Suprapubic skin (tissue), 4 donors: ENCODE measurements at regions not wholly inside any gene's neighbourhood (a gene's known extent, or its start where the extent isn't known, plus 50 kb on each side); places are given as distances from the start of the nearest gene placed in this dataset.

ENCODE experiments used
- DNase-seq, 2 donors: peaks; one replicate each; pipeline ENCODE4 v3.0.0-alpha.2; 2019; ENCODE audit warnings: low spot score in 2 of 2
- H3K27ac ChIP-seq: fragments of 200-600 bp; sonication (generic); one replicate; pipeline ENCODE4 v1.5.1; 2019
- H3K27me3 ChIP-seq: fragments of 200-600 bp; sonication (generic); one replicate; pipeline ENCODE4 v1.5.1; 2019
- H3K36me3 ChIP-seq: fragments of 200-600 bp; sonication (generic); one replicate; pipeline ENCODE4 v1.5.1; 2019
- H3K4me1 ChIP-seq: fragments of 200-600 bp; sonication (generic); one replicate; pipeline ENCODE4 v1.5.1; 2019
- H3K4me3 ChIP-seq: fragments of 200-600 bp; sonication (generic); one replicate; pipeline ENCODE4 v1.5.1; 2019; ENCODE audit warnings: mild to moderate bottlenecking
- H3K9me3 ChIP-seq: fragments of 200-600 bp; sonication (generic); one replicate; pipeline ENCODE4 v1.5.1; 2019
- EP300 ChIP-seq: sonication (generic); formaldehyde crosslinking; IDR thresholded peaks from one replicate; pipeline ENCODE4 v1.6.1; 2017; ENCODE audit warnings: antibody characterized with exemption
- POLR2A ChIP-seq, 2 donors: fragments of 450-650 bp; IDR thresholded peaks; one replicate each; pipeline ENCODE4 v1.6.1; 2017; ENCODE audit warnings: antibody characterized with exemption in 2 of 2, mild to moderate bottlenecking in 2 of 2, moderate library complexity in 2 of 2
- POLR2AphosphoS5 ChIP-seq, 3 donors: sonication (generic); formaldehyde crosslinking; IDR thresholded peaks; one replicate each; pipeline ENCODE4 v1.6.1; 2017; ENCODE audit warnings: antibody characterized with exemption in 3 of 3
- WGBS: methylation state at CpG from one replicate; pipeline ENCODE4 v1.1.5; 2018; 5-methylcytosine and 5-hydroxymethylcytosine counted together
- TF ChIP-seq, protein P1 (sequence below), 2 donors: fragments of 200-600 bp in 1 of 2; fragments of 450-650 bp in 1 of 2; sonication (generic) in 1 of 2; IDR thresholded peaks; one replicate each; pipeline ENCODE4 v1.5.1; 2016 to 2019; ENCODE audit warnings: antibody characterized with exemption in 2 of 2, mild to moderate bottlenecking in 1 of 2, moderate library complexity in 1 of 2

DNA sequence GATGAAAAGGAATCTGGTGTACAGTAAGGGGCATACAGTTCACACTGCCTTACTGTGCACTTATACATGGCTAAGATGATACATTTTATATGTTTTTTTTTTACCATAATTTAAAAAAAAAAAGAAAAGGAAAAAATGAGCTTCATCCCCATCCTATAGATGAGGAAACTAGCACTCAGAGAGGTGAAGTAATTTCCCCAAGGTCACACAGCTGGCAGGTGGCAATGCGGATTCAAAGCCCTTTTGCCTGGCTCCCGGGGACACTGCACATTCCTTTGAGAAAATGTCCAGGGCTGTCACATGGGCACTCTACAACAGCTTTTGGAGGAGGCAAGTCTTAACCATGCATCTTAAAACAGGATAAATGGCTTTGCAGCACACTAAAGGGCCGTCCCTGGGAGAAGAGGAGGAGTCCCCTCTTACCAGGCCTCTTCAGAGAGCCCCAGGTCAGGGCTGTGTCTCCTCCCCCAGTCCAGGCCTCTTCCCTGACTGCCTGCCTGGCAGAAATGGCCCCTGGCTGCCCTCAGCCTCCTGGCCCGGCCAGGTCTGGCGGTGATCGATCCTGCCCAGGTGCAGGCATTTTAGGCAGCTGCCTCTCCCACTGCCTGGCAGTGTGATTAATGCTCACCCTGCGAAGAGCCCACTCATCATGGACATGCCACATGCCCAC lies 95.1 kb upstream of the LINGO1 start:
- DNase-seq: no peak
- H3K36me3 ChIP-seq: no peaks in the 10 kb centered on the region
- H3K27me3 ChIP-seq: peaks cover 28% of the 10 kb centered on the region
- no peak overlapping the region for H3K4me3 ChIP-seq
- H3K4me1 ChIP-seq: no peaks in the 10 kb centered on the region
- TF ChIP-seq EP300 (no peak), POLR2AphosphoS5 (IDR thresholded peaks at IDR 0.05) (no peak), POLR2A (IDR thresholded peaks at IDR 0.05) (no peak)
- TF ChIP-seq, protein P1, sequence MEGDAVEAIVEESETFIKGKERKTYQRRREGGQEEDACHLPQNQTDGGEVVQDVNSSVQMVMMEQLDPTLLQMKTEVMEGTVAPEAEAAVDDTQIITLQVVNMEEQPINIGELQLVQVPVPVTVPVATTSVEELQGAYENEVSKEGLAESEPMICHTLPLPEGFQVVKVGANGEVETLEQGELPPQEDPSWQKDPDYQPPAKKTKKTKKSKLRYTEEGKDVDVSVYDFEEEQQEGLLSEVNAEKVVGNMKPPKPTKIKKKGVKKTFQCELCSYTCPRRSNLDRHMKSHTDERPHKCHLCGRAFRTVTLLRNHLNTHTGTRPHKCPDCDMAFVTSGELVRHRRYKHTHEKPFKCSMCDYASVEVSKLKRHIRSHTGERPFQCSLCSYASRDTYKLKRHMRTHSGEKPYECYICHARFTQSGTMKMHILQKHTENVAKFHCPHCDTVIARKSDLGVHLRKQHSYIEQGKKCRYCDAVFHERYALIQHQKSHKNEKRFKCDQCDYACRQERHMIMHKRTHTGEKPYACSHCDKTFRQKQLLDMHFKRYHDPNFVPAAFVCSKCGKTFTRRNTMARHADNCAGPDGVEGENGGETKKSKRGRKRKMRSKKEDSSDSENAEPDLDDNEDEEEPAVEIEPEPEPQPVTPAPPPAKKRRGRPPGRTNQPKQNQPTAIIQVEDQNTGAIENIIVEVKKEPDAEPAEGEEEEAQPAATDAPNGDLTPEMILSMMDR (IDR thresholded peaks at IDR 0.05): no peak
- H3K9me3 ChIP-seq: no peaks in the 10 kb centered on the region
- 60% methylated on average over 4 of the region's 7 CpGs for WGBS
- H3K27ac ChIP-seq: no peak overlapping the region

DNA sequence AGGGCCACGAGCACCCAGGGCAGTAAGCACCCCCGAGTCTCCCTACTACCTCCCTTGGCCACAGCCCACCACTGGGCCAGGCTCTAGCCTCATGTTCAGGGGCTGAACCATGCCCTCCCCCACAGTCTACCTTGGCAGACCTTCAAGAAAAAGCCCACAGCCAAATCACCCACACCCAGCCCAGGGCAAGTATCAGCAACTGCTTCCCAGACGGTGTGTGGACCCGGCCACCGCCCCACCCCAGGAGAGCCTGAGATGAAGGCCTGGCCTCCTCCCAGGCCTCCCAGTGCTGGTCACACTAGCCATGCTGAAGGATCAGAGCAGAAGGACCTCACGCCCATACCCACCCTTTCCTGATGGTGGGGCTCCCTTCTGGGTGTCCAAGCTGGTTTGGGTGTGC lies 92.0 kb upstream of the LINGO1 start:
- TF ChIP-seq POLR2A (IDR thresholded peaks at IDR 0.05) (no peak), EP300 (no peak), POLR2AphosphoS5 (IDR thresholded peaks at IDR 0.05) (no peak)
- TF ChIP-seq, protein P1 (IDR thresholded peaks at IDR 0.05): no peak
- Histone ChIP-seq H3K4me3 (no peak overlapping the region), H3K4me1 (no peaks in the 10 kb centered on the region), H3K36me3 (no peaks in the 10 kb centered on the region), H3K27ac (no peak overlapping the region), H3K9me3 (no peaks in the 10 kb centered on the region), H3K27me3 (peaks cover 24% of the 10 kb centered on the region)
- WGBS: no CpG with 5 or more reads among the region's 6 CpGs
- no peak for DNase-seq

DNA sequence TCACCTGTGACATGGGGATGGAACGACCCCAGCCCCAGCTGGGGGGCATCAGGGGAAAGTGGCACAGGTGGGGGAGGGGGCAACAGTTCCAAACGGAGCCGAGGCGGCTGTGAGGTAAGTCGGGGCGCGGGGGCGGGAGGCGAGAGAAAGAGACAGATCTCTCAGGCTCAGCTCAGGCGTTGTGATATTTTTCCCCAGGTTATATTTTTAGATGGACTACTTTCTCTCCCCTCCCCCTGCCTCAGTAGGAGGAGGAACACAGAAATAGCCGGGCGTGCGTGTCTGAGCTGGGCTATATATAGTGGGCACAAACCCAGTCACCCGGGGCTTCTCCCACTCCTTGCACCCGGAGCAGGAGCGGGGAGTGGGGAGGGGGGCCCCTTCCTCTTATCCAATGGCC lies 91.0 kb upstream of the LINGO1 start:
- no peaks in the 10 kb centered on the region for H3K36me3 ChIP-seq
- H3K27ac ChIP-seq: no peak overlapping the region
- WGBS: 75% methylated on average over 16 of the region's 16 CpGs
- no peak overlapping the region for H3K4me3 ChIP-seq
- H3K9me3 ChIP-seq: no peaks in the 10 kb centered on the region
- no peaks in the 10 kb centered on the region for H3K4me1 ChIP-seq
- TF ChIP-seq POLR2A (IDR thresholded peaks at IDR 0.05) (no peak), EP300 (no peak), POLR2AphosphoS5 (IDR thresholded peaks at IDR 0.05) (no peak)
- TF ChIP-seq, protein P1 (IDR thresholded peaks at IDR 0.05): no peak
- peaks cover 24% of the 10 kb centered on the region for H3K27me3 ChIP-seq
- DNase-seq: no peak

- DNase-seq: no peak
- H3K9me3 ChIP-seq: no peaks in the 10 kb centered on the region
- H3K36me3 ChIP-seq: no peaks in the 10 kb centered on the region
- no peak overlapping the region for H3K4me3 ChIP-seq
- H3K27ac ChIP-seq: no peak overlapping the region
- no peaks in the 10 kb centered on the region for H3K4me1 ChIP-seq
- 72% methylated on average over 16 of the region's 18 CpGs for WGBS
- TF ChIP-seq, protein P1 (IDR thresholded peaks at IDR 0.05): no peak
- no peak for TF ChIP-seq POLR2A (IDR thresholded peaks at IDR 0.05)
- TF ChIP-seq EP300: no peak
- TF ChIP-seq POLR2AphosphoS5 (IDR thresholded peaks at IDR 0.05): no peak
- peaks cover 20% of the 10 kb centered on the region for H3K27me3 ChIP-seq
Measured at GRCh38 chr15:77722759-77723460, 90.2 kb upstream of the LINGO1 start.

GRCh38 chr15:77721963-77722362 lies 89.3 kb upstream of the LINGO1 start:
- 66% methylated on average over 7 of the region's 7 CpGs for WGBS
- Histone ChIP-seq H3K36me3 (no peaks in the 10 kb centered on the region), H3K27ac (no peak overlapping the region), H3K27me3 (peaks cover 23% of the 10 kb centered on the region), H3K9me3 (no peaks in the 10 kb centered on the region), H3K4me3 (no peak overlapping the region), H3K4me1 (no peaks in the 10 kb centered on the region)
- TF ChIP-seq POLR2AphosphoS5 (IDR thresholded peaks at IDR 0.05) (no peak), EP300 (no peak), POLR2A (IDR thresholded peaks at IDR 0.05) (no peak)
- TF ChIP-seq, protein P1 (IDR thresholded peaks at IDR 0.05): no peak
- no peak for DNase-seq
